ENCODE measurements at regions not wholly inside any gene's neighbourhood (a gene's known extent, or its start where the extent isn't known, plus 50 kb on each side); places are given as distances from the start of the nearest gene placed in this dataset.

- TF ChIP-seq EGR1 (IDR thresholded peaks at IDR 0.05; ENCODE audit: low read depth) = no peak
- no peak for TF ChIP-seq CTCF (IDR thresholded peaks at IDR 0.05 in 2 of 3, conservative IDR thresholded peaks at IDR 0.05 in 1 of 3; ENCODE audit: borderline replicate concordance in 1 of 3, insufficient read depth in 1 of 3, low read depth in 2 of 3, low read length in 2 of 3)
- TF ChIP-seq POLR2A (IDR thresholded peaks at IDR 0.05; ENCODE audit: borderline replicate concordance, extremely low read depth, insufficient read depth, insufficient read length) = no peak
- TF ChIP-seq, protein P1, sequence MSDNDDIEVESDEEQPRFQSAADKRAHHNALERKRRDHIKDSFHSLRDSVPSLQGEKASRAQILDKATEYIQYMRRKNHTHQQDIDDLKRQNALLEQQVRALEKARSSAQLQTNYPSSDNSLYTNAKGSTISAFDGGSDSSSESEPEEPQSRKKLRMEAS (IDR thresholded peaks at IDR 0.05) = no peak
- TF ChIP-seq RAD21 (IDR thresholded peaks at IDR 0.05; ENCODE audit: low read depth) = no peak
- TF ChIP-seq JUND (IDR thresholded peaks at IDR 0.05) = no peak
- no peak for TF ChIP-seq EZH2 (IDR thresholded peaks at IDR 0.05)
- TF ChIP-seq ATF3 (IDR thresholded peaks at IDR 0.05) = no peak
- no peak for TF ChIP-seq POLR2AphosphoS5 (IDR thresholded peaks at IDR 0.05; ENCODE audit: low read depth, low read length)
- TF ChIP-seq, protein P2, sequence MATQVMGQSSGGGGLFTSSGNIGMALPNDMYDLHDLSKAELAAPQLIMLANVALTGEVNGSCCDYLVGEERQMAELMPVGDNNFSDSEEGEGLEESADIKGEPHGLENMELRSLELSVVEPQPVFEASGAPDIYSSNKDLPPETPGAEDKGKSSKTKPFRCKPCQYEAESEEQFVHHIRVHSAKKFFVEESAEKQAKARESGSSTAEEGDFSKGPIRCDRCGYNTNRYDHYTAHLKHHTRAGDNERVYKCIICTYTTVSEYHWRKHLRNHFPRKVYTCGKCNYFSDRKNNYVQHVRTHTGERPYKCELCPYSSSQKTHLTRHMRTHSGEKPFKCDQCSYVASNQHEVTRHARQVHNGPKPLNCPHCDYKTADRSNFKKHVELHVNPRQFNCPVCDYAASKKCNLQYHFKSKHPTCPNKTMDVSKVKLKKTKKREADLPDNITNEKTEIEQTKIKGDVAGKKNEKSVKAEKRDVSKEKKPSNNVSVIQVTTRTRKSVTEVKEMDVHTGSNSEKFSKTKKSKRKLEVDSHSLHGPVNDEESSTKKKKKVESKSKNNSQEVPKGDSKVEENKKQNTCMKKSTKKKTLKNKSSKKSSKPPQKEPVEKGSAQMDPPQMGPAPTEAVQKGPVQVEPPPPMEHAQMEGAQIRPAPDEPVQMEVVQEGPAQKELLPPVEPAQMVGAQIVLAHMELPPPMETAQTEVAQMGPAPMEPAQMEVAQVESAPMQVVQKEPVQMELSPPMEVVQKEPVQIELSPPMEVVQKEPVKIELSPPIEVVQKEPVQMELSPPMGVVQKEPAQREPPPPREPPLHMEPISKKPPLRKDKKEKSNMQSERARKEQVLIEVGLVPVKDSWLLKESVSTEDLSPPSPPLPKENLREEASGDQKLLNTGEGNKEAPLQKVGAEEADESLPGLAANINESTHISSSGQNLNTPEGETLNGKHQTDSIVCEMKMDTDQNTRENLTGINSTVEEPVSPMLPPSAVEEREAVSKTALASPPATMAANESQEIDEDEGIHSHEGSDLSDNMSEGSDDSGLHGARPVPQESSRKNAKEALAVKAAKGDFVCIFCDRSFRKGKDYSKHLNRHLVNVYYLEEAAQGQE (IDR thresholded peaks at IDR 0.05; ENCODE audit: low read depth) = no peak
- TF ChIP-seq EZH2phosphoT487 (IDR thresholded peaks at IDR 0.05; ENCODE audit: borderline replicate concordance) = no peak
- TF ChIP-seq YY1 (IDR thresholded peaks at IDR 0.05; ENCODE audit: extremely low read depth, insufficient replicate concordance, low read depth, low read length) = no peak
These were observed 195.5 kb upstream of the PRNP start for GRCh38 chr20:4490606-4491280.
